Spleen (tissue), 11 donors: ENCODE measurements at regions not wholly inside any gene's neighbourhood (a gene's known extent, or its start where the extent isn't known, plus 50 kb on each side); places are given as distances from the start of the nearest gene placed in this dataset.
A peak's percentile ranks its signal among the peaks of the same experiment; 100 is the strongest.

ENCODE experiments used
- DNase-seq: peaks from one replicate; pipeline ENCODE4 v3.0.0-alpha.2; 2020
- H3K27ac ChIP-seq, 8 donors: fragments of 200-600 bp; sonication (generic) in 7 of 8; 1 replicate in 4 of 8; 2 replicates in 4 of 8; pipeline versions ENCODE4 v1.5.0 to v1.8.0; 2016 to 2021; ENCODE audit warnings: inconsistent platforms in 4 of 8, mild to moderate bottlenecking in 4 of 8, moderate library complexity in 1 of 8
- H3K27me3 ChIP-seq, 7 donors: fragments of 200-600 bp; sonication (generic) in 6 of 7; replicated peaks in 1 of 7; 1 replicate in 4 of 7; 2 replicates in 3 of 7; pipeline versions ENCODE4 v1.5.0 to v1.8.0; 2016 to 2021; ENCODE audit warnings: inconsistent platforms in 3 of 7, mild to moderate bottlenecking in 1 of 7
- H3K36me3 ChIP-seq, 6 donors: fragments of 200-600 bp; sonication (generic) in 5 of 6; 1 replicate in 4 of 6; 2 replicates in 2 of 6; pipeline versions ENCODE4 v1.5.0 to v1.8.0; 2016 to 2021; ENCODE audit warnings: inconsistent platforms in 2 of 6
- H3K4me1 ChIP-seq, 6 donors: fragments of 200-600 bp; sonication (generic) in 5 of 6; 1 replicate in 3 of 6; 2 replicates in 3 of 6; pipeline versions ENCODE4 v1.5.0 to v1.8.0; 2016 to 2021; ENCODE audit warnings: inconsistent platforms in 3 of 6
- H3K4me3 ChIP-seq, 8 donors: fragments of 200-600 bp; sonication (generic) in 7 of 8; 1 replicate in 4 of 8; 2 replicates in 4 of 8; pipeline versions ENCODE4 v1.5.0 to v1.8.0; 2016 to 2021; ENCODE audit warnings: inconsistent platforms in 4 of 8, mild to moderate bottlenecking in 4 of 8, moderate library complexity in 2 of 8
- H3K9me3 ChIP-seq, 8 donors: fragments of 200-600 bp; sonication (generic) in 7 of 8; 1 replicate in 4 of 8; 2 replicates in 4 of 8; pipeline versions ENCODE4 v1.5.0 to v1.8.0; 2016 to 2021; ENCODE audit warnings: inconsistent platforms in 4 of 8
- CTCF ChIP-seq, 11 experiments: fragments of 200-600 bp in 7 of 11; fragments of 450-650 bp in 4 of 11; sonication (generic) in 4 of 11; IDR thresholded peaks in 8 of 11; conservative IDR thresholded peaks in 3 of 11; 1 replicate in 7 of 11; 2 replicates in 4 of 11; pipeline versions ENCODE4 v1.4.0 to v1.8.0; 2016 to 2021; ENCODE audit warnings: antibody characterized with exemption in 11 of 11, inconsistent platforms in 4 of 11, mild to moderate bottlenecking in 1 of 11
- POLR2A ChIP-seq, 3 donors: fragments of 450-650 bp; IDR thresholded peaks; one replicate each; pipeline ENCODE4 v1.5.1; 2017; ENCODE audit warnings: antibody characterized with exemption in 3 of 3, mild to moderate bottlenecking in 1 of 3
- POLR2AphosphoS5 ChIP-seq, 3 donors: sonication (generic); formaldehyde crosslinking; IDR thresholded peaks; one replicate each; pipeline ENCODE4 v1.5.1; 2017; ENCODE audit warnings: antibody characterized with exemption in 3 of 3
- WGBS, 5 donors: extraction: QIAGEN DNeasy Blood & Tissue Kit in 3 of 5; methylation state at CpG; one replicate each; pipeline versions ENCODE4 v1.1.5 to v1.1.7; 2013 to 2018; 5-methylcytosine and 5-hydroxymethylcytosine counted together
- intact Hi-C: fragments of 100-400 bp; cut with DNase I; formaldehyde crosslinking; loops from one replicate; pipeline ENCODE4 v1.15.0; 2023; ENCODE audit warnings: low total_unique reads
- donor health status: healthy with polysubstance abuse.
- donor health status: DM: no; HTN: no; CAD: no; lungs with moderate emphysema.
- donor health status: DM: no; HTN: no; CAD: no.
- donor health status: Bipolar disorder and iron deficiency.
- donor health status: healthy.
- donor health status: DM: no; HTN: no; CAD: no.
- donor health status: DM: yes; HTN: yes; CAD: no.

- no peak for DNase-seq
- 38 to 53% (median 47%) methylated on average over 7 of the region's 7 CpGs for WGBS, 5 donors
- TF ChIP-seq POLR2AphosphoS5 (IDR thresholded peaks at IDR 0.05) (no peak), CTCF (IDR thresholded peaks at IDR 0.05 in 8 of 11, conservative IDR thresholded peaks at IDR 0.05 in 3 of 11) (no peak), POLR2A (IDR thresholded peaks at IDR 0.05) (no peak)
- Histone ChIP-seq H3K4me3 (peak overlapping the region in 4 of 8 donors; percentile 6 to 47 (median 17)), H3K27me3 (no peaks in the 10 kb centered on the region), H3K36me3 (no peaks in the 10 kb centered on the region), H3K9me3 (no peaks in the 10 kb centered on the region), H3K4me1 (peaks cover 0 to 6% (median 2%) of the 10 kb centered on the region in 6 donors), H3K27ac (peak overlapping the region in 5 of 8 donors; percentile 21 to 58 (median 44))
- intact Hi-C loops = no loop called here
Observed at GRCh38 chr20:10739566-10739965, 65.8 kb upstream of the JAG1 start.

- no peak overlapping the region for H3K4me3 ChIP-seq
- intact Hi-C loops = no loop called here
- no peak for TF ChIP-seq POLR2AphosphoS5 (IDR thresholded peaks at IDR 0.05)
- TF ChIP-seq CTCF (IDR thresholded peaks at IDR 0.05 in 8 of 11, conservative IDR thresholded peaks at IDR 0.05 in 3 of 11) = no peak
- no peak for TF ChIP-seq POLR2A (IDR thresholded peaks at IDR 0.05)
Observed at GRCh38 chr20:10741060-10741459, 67.3 kb upstream of the JAG1 start.

GRCh38 chr20:10745790-10746189 is 72.0 kb upstream of the JAG1 start:
- H3K27me3 ChIP-seq = no peaks in the 10 kb centered on the region
- 88 to 97% (median 91%) methylated on average over 5 of the region's 5 CpGs for WGBS, 5 donors
- no peaks in the 10 kb centered on the region for H3K9me3 ChIP-seq
- peak overlapping the region in 3 of 8 donors; percentile 65 to 80 (median 69) for H3K27ac ChIP-seq
- intact Hi-C loops = no loop called here
- H3K36me3 ChIP-seq = no peaks in the 10 kb centered on the region
- no peak for DNase-seq
- no peak overlapping the region for H3K4me3 ChIP-seq
- peaks cover 0 to 32% (median 7%) of the 10 kb centered on the region in 6 donors for H3K4me1 ChIP-seq
- TF ChIP-seq POLR2A (IDR thresholded peaks at IDR 0.05) (no peak), CTCF (IDR thresholded peaks at IDR 0.05 in 8 of 11, conservative IDR thresholded peaks at IDR 0.05 in 3 of 11) (no peak), POLR2AphosphoS5 (IDR thresholded peaks at IDR 0.05) (no peak)

More at GRCh38 chr20:10741060-10741459, 67.3 kb upstream of the JAG1 start:
- WGBS, 5 donors = 60 to 77% (median 73%) methylated on average over 5 of the region's 5 CpGs
- Histone ChIP-seq H3K27me3 (no peaks in the 10 kb centered on the region), H3K9me3 (no peaks in the 10 kb centered on the region), H3K36me3 (no peaks in the 10 kb centered on the region), H3K27ac (no peak overlapping the region), H3K4me1 (peaks cover 0 to 18% (median 6%) of the 10 kb centered on the region in 6 donors)
- DNase-seq = no peak

GRCh38 chr20:10747019-10747418 is 73.2 kb upstream of the JAG1 start:
- intact Hi-C loops = no loop called here
- no peak for DNase-seq
- 67 to 77% (median 73%) methylated on average over 6 of the region's 6 CpGs for WGBS, 5 donors
- no peaks in the 10 kb centered on the region for H3K27me3 ChIP-seq
- no peaks in the 10 kb centered on the region for H3K36me3 ChIP-seq
- TF ChIP-seq CTCF (IDR thresholded peaks at IDR 0.05 in 8 of 11, conservative IDR thresholded peaks at IDR 0.05 in 3 of 11) = no peak
- H3K27ac ChIP-seq = peak overlapping the region in 5 of 8 donors; percentile 7 to 65 (median 43)
- H3K4me1 ChIP-seq = peaks cover 0 to 32% (median 7%) of the 10 kb centered on the region in 6 donors
- no peaks in the 10 kb centered on the region for H3K9me3 ChIP-seq
- H3K4me3 ChIP-seq = no peak overlapping the region
